HEK293T (cell line): ENCODE measurements at regions not wholly inside any gene's neighbourhood (a gene's known extent, or its start where the extent isn't known, plus 50 kb on each side); places are given as distances from the start of the nearest gene placed in this dataset.

ENCODE experiments used
- ARNT ChIP-seq: fragments of 450-650 bp; IDR thresholded peaks from 2 replicates; pipeline ENCODE4 v1.6.1; 2017; ENCODE audit warnings: mild to moderate bottlenecking
- BHLHE40 ChIP-seq: fragments of 450-650 bp; IDR thresholded peaks from 2 replicates; pipeline ENCODE4 v1.6.1; 2016; ENCODE audit warnings: mild to moderate bottlenecking, moderate library complexity, borderline replicate concordance
- CTBP1 ChIP-seq: fragments of 450-650 bp; IDR thresholded peaks from 2 replicates; pipeline ENCODE4 v1.6.1; 2016; ENCODE audit warnings: borderline replicate concordance
- ELF4 ChIP-seq: fragments of 450-650 bp; IDR thresholded peaks from 2 replicates; pipeline ENCODE4 v1.6.1; 2017; ENCODE audit warnings: antibody characterized with exemption
- FOXA1 ChIP-seq: fragments of 450-650 bp; IDR thresholded peaks from 2 replicates; pipeline ENCODE4 v1.6.1; 2016; ENCODE audit warnings: mild to moderate bottlenecking
- FOXK2 ChIP-seq: fragments of 450-650 bp; IDR thresholded peaks from 2 replicates; pipeline ENCODE4 v1.6.1; 2016; ENCODE audit warnings: mild to moderate bottlenecking
- FOXM1 ChIP-seq: fragments of 450-650 bp; IDR thresholded peaks from 2 replicates; pipeline ENCODE4 v1.6.1; 2017; ENCODE audit warnings: mild to moderate bottlenecking, borderline replicate concordance
- HDGF ChIP-seq: fragments of 450-650 bp; IDR thresholded peaks from 2 replicates; pipeline ENCODE4 v1.6.1; 2017; ENCODE audit warnings: antibody characterized with exemption, borderline replicate concordance
- L3MBTL2 ChIP-seq: fragments of 450-650 bp; conservative IDR thresholded peaks from 2 replicates; pipeline ENCODE4 v1.6.1; 2016; ENCODE audit warnings: mild to moderate bottlenecking
- NFRKB ChIP-seq: fragments of 450-650 bp; IDR thresholded peaks from 2 replicates; pipeline ENCODE4 v1.6.1; 2016; ENCODE audit warnings: mild to moderate bottlenecking, moderate library complexity
- SP1 ChIP-seq: fragments of 450-650 bp; IDR thresholded peaks from 2 replicates; pipeline ENCODE4 v1.6.1; 2017
- SUZ12 ChIP-seq: fragments of 450-650 bp; IDR thresholded peaks from 2 replicates; pipeline ENCODE4 v1.6.1; 2016; ENCODE audit warnings: mild to moderate bottlenecking
- TARDBP ChIP-seq: fragments of 450-650 bp; IDR thresholded peaks from 2 replicates; pipeline ENCODE4 v1.6.1; 2016
- ZNF384 ChIP-seq: fragments of 450-650 bp; IDR thresholded peaks from 2 replicates; pipeline ENCODE4 v1.6.1; 2016

GRCh38 chr11:42975180-42975529 lies 336.6 kb upstream of the API5 start:
- no peak for TF ChIP-seq ZNF384
- no peak for TF ChIP-seq SP1
- TF ChIP-seq SUZ12 = no peak
- TF ChIP-seq BHLHE40 = no peak
- TF ChIP-seq FOXM1 = no peak
- TF ChIP-seq L3MBTL2 = no peak
- no peak for TF ChIP-seq NFRKB
- TF ChIP-seq TARDBP = no peak
- no peak for TF ChIP-seq ELF4
- no peak for TF ChIP-seq FOXA1
- TF ChIP-seq FOXK2 = no peak
- TF ChIP-seq HDGF = no peak
- TF ChIP-seq ARNT = no peak
- no peak for TF ChIP-seq CTBP1
